HFFc6 (cell line): ENCODE measurements at regions not wholly inside any gene's neighbourhood (a gene's known extent, or its start where the extent isn't known, plus 50 kb on each side); places are given as distances from the start of the nearest gene placed in this dataset.

Experiments used
- DNase-seq: peaks from one replicate; pipeline ENCODE4 v3.0.0-alpha.2; 2018
- H3K27ac Mint-ChIP-seq: 2 replicates; pipeline ENCODE4 v1.8.0; 2020; ENCODE audit warnings: mild to moderate bottlenecking, mixed read lengths
- H3K27me3 Mint-ChIP-seq: 2 replicates; pipeline ENCODE4 v1.8.0; 2021; ENCODE audit warnings: mild to moderate bottlenecking, moderate library complexity, mixed read lengths; ENCODE audit not compliant: insufficient read depth
- H3K36me3 Mint-ChIP-seq: 2 replicates; pipeline ENCODE4 v1.8.0; 2021; ENCODE audit warnings: low read depth, mixed read lengths
- H3K4me1 Mint-ChIP-seq: 2 replicates; pipeline ENCODE4 v1.8.0; 2020; ENCODE audit warnings: low read depth, mixed read lengths
- H3K4me3 Mint-ChIP-seq: 2 replicates; pipeline ENCODE4 v1.8.0; 2020; ENCODE audit warnings: mild to moderate bottlenecking, moderate library complexity, mixed read lengths
- H3K9me3 Mint-ChIP-seq: 2 replicates; pipeline ENCODE4 v1.8.0; 2020; ENCODE audit warnings: mild to moderate bottlenecking, mixed read lengths
- TF ChIP-seq, protein P1 (sequence below): fragments of 200-600 bp; sonication (generic); IDR thresholded peaks from 2 replicates; pipeline ENCODE4 v1.5.0; 2021; ENCODE audit warnings: antibody characterized with exemption, mild to moderate bottlenecking

DNA sequence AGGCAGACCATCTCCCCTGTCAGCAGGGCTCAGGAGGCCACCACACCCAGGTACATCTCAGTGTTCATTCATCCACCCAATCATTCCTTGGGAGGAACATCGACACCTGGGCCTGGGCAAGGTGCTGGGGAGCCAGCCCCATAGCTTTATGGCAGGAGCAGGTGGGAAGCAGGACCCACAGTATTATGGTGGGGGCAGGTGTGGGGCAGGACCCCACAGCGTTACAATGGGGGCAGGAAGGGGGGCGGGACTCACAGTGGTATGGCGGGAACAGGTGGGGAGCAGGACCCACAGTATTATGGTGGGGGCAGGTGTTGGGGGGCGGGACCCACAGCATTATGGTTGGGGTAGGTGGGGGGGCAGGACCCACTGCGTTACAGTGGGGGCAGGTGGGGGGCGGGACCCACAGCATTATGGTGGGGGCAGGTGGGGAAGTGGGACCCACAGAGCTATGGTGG lies 128.9 kb upstream of the HS6ST1 start:
- Mint-ChIP-seq H3K36me3 (no peaks in the 10 kb centered on the region), H3K4me1 (peaks cover 3% of the 10 kb centered on the region; the same call in 1 of the 2 replicates), H3K27me3 (peaks cover 14% of the 10 kb centered on the region), H3K27ac (no peak overlapping the region), H3K4me3 (no peak overlapping the region), H3K9me3 (no peaks in the 10 kb centered on the region)
- DNase-seq, result no peak
- TF ChIP-seq, protein P1, sequence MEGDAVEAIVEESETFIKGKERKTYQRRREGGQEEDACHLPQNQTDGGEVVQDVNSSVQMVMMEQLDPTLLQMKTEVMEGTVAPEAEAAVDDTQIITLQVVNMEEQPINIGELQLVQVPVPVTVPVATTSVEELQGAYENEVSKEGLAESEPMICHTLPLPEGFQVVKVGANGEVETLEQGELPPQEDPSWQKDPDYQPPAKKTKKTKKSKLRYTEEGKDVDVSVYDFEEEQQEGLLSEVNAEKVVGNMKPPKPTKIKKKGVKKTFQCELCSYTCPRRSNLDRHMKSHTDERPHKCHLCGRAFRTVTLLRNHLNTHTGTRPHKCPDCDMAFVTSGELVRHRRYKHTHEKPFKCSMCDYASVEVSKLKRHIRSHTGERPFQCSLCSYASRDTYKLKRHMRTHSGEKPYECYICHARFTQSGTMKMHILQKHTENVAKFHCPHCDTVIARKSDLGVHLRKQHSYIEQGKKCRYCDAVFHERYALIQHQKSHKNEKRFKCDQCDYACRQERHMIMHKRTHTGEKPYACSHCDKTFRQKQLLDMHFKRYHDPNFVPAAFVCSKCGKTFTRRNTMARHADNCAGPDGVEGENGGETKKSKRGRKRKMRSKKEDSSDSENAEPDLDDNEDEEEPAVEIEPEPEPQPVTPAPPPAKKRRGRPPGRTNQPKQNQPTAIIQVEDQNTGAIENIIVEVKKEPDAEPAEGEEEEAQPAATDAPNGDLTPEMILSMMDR, result no peak

DNA sequence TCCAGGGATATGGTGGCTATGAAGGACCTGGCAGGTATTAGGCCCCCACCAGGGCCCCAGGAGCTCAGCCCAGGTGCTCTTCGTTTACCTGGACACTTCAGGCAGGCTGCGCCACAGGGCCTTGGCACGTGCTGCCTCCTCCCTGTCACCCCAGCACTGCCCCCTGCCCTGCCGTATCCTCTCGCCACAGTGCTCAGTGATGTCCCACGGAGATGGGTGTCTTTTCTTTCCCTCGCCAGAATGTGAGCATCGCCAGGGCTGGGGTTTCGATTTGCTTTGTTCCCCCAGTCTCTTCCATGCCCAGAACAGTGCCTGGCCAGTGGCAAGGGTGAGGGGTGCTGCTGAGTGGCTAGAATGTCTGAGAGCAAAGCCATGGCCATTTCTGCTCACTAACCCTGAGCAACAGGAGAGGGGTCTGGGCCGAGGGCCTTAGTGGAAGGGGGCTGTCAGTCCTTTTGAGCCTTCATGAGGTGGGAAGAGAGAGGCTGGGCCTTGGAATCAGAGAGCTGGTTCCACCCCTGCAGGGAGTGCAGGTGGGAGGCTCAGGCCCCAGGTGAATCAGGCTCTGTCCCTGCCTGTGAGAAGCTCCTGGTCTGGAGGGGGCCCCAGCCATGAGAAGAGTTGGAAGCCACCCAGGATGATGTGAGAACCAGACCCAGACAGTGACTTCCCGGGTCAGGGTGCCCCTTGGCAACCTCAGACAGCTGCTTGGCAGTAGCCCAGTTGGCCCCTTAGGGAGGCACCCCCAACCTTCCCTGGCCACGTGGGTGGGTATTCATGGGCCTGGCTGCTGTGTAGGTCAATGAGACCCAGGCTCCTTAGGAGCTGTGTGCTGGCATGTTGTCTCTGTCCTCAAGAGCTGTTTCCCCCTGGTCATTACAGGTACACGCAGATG lies 129.9 kb upstream of the HS6ST1 start:
- H3K4me1 Mint-ChIP-seq, result no peaks in the 10 kb centered on the region
- no peak for DNase-seq
- H3K4me3 Mint-ChIP-seq, result no peak overlapping the region

DNA sequence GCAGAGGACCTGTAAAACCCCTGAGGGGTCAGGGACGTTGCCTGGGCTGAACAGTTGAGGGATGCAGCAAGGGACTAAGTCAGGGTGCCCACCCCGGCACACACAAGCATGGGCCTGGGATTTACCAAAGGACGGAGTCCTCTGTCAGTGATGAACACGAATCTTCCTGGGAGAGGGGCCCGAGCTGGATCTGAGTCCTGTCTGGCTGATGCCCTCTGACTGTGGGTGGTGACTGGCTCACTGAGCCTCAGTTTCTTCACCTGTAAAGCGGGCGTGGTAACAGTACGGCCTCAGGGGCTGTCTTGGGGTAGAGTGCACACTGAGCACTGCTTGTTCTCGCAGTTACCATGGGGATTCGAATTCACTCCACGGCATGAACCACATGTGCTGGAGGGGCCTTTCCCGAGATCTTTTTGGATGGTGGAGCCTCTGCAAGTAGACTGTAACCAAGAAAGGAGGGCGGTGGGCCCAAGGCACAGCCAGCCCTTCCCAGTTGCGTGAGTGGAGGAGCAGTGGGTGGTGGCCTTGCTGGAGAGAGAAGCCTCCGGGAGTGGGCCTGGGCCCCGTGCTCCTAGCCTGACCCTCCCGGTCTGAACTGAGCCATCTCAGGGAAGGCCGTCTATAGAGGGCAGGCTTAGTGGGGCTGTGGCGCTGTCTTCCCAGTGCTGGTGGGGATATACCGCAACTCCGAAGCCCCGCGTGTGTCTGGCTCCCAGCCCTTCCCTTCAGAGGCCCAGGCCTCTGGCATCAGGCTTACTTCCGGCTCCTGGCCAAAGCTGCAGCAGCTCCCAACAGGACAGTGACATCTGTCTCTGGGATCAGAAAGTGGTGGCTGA lies 130.8 kb upstream of the HS6ST1 start:
- no peak for DNase-seq
- Mint-ChIP-seq H3K4me1 (no peaks in the 10 kb centered on the region), H3K27me3 (peaks cover 18% of the 10 kb centered on the region), H3K4me3 (no peak overlapping the region), H3K36me3 (no peaks in the 10 kb centered on the region), H3K9me3 (no peaks in the 10 kb centered on the region), H3K27ac (no peak overlapping the region)
- TF ChIP-seq, protein P1, result no peak

More for the DNA sequence above, 129.9 kb upstream of the HS6ST1 start:
- H3K27ac Mint-ChIP-seq, result no peak overlapping the region
- TF ChIP-seq, protein P1, result no peak
- H3K36me3 Mint-ChIP-seq, result no peaks in the 10 kb centered on the region
- H3K9me3 Mint-ChIP-seq, result no peaks in the 10 kb centered on the region
- peaks cover 20% of the 10 kb centered on the region for H3K27me3 Mint-ChIP-seq

DNA sequence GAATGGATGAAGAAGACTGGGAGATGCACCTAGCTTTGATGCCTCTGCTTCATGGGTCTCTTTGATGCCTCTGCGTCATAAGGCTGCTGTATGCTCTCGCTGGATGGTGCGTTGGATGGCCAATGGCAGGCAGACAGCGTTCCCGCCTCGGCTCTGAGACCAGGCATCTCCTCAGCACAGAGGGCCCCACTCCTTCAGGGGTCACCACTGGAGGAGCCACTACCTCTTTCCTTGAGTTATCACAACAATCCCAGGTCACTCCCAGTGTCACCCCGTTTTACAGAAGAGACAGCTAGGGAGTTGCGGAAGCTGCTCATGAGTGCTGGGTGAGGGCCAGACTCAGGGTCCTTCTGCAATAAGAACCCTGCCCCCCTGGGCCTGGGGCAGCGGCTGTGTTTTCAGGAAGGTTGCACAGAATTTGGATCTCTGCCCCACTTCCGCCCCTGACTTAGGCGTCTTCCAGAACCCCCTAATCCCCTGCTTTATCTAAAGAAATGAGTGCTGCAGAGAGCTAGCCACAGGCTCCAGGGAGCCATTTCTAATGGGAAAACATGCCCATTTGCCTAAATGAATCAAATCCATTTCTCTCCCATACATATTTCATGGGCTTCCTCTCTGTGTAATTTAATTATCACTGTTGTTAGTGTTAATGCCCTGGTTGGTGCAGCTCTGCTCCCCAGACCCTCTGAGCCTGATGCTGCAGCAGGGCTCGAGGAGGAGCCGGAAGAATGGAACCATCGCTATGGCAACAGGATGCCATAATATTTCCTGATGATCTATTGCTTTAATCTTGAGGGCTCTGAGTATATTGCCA lies 131.8 kb upstream of the HS6ST1 start:
- TF ChIP-seq, protein P1, result no peak
- Mint-ChIP-seq H3K36me3 (no peaks in the 10 kb centered on the region), H3K27me3 (peaks cover 18% of the 10 kb centered on the region), H3K4me1 (no peaks in the 10 kb centered on the region), H3K4me3 (no peak overlapping the region), H3K27ac (no peak overlapping the region), H3K9me3 (no peaks in the 10 kb centered on the region)
- no peak for DNase-seq
